GM18861 (cell line): ENCODE measurements at regions not wholly inside any gene's neighbourhood (a gene's known extent, or its start where the extent isn't known, plus 50 kb on each side); places are given as distances from the start of the nearest gene placed in this dataset.

Experiments
- ATAC-seq: cut with Tn5 transposase; IDR thresholded peaks from one replicate; pipeline ENCODE4 v1.9.1; 2021; ENCODE audit not compliant: unreplicated experiment

DNA sequence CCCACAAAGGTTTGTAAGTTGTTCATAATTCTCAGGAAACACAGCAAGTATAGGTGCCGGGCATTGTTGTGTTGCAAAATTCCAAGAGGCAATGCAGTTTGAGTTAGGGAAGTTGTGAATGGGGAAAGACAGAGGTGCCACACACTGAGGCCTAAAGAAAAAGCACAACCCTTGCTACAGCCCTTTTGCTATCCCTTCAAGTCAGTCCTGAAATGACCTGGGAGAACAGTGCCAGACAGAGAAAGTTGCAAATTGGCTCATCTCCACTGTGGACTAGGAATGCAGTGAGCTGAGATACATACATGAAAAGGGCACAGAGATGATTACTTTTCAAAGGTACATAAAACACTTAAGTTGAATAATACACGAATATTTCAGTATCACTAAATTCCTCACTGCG lies 213.3 kb upstream of the TMTC1 start:
- ATAC-seq, result no peak

DNA sequence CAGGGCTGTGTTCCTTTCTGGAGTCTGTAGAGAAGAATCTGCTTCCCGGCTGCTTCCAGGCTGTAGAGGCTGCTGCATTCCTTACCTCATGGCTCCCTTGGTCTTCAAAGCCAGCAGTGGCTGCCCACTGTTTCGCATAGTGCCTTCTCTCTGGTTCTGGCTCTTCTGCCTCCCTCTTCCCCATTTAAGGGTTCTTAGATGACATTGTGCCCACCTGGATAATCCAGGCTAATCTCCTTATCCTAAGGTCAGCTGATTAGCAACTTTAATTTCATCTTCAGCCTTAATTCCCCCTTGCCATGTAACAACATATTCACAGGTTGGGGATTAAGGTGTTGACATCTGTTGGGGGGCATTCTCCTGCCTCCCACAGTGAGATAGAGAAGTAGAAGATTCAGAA lies 208.6 kb upstream of the TMTC1 start:
- no peak for ATAC-seq

DNA sequence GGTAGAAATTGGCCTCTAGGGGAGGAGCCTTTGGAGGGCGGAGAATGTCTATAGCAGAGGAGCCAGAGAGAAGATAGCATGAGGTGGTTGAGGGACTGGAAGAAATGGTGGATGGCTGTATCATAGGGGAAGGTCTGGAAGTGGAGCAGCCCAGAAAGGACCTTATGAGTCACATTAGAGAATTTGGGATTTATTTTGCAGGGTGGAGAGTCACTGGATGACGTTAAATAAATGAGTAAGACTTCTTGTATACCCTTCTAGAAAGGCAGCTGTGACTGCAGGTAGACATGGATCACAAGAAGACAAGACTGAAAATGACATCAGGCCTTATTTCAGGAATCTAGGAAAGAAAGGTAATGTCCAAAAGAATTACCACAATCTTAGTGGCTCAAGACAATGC lies 208.2 kb upstream of the TMTC1 start:
- no peak for ATAC-seq

DNA sequence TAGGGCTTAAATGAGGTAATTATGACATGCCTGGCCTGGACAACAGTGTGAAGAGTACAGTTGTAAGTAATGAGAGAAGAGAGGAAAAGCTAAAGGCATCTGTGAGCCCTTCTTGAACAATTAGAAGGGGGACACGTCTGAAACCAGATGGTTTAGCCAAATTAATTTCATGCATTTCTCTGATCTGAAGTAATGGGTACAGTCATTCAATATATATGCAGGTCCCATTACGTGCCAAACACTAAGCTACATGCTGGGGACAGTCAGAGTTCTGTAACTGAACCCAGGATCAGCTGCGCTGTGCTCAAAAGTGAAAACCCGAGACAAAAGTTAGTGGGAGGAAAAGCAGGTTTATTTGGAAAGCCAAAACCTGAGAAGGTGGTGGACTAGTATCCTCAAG lies 207.2 kb upstream of the TMTC1 start:
- no peak for ATAC-seq

DNA sequence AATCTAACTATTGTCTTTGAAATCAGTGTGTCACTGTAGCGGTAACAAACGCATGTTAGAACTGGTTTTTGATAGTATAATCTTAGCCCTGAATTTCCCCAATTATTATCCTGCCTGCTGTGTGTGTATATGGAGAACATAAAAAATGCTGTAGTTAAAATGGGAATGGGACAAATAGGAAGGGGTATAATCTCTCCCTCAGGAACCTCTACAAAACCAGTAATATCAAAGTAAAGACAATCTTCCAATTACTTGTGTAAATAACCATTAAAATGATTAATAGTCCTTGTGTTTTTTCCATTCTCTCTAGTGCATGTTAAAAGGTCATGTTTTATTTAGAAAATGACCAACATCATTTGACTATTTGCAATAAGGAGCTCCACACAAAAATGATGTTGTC lies 200.1 kb upstream of the TMTC1 start:
- no peak for ATAC-seq

DNA sequence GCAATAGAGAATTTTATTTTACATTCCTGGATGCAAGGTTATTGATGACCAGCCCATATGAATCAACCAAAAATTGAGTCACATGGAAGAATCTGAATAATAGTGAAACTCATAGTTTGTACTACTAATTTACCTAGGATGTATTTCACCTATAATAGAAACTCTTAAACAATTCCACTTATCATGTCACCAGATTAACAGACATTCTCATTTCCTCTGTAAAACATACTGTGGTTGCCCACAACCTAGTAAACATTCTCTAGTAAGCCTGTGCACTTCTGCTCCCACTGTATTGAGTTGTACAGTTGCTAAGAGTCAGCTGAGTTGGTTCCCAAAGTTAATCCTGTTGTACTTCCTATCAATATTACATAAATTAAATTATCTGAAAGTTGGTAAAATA lies 196.6 kb upstream of the TMTC1 start:
- no peak for ATAC-seq

DNA sequence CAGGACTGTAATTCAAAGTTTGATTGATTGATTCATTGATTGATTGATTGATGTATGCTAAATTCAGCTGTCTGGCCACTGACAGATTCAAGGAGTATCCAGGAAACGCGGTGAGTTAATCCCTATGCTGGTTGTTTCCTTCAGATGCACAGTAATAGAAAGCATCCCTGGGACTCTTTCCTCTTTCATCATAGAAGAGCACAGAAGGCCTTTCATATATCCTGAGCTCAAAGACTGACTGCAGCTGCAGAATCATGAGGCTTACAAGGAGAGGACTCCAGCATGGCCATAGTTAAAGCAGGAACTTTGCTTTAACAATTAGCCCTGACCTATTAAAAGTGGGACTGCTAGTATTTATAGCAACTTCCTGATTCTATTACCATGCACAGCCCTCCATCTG lies 187.7 kb upstream of the TMTC1 start:
- no peak for ATAC-seq

DNA sequence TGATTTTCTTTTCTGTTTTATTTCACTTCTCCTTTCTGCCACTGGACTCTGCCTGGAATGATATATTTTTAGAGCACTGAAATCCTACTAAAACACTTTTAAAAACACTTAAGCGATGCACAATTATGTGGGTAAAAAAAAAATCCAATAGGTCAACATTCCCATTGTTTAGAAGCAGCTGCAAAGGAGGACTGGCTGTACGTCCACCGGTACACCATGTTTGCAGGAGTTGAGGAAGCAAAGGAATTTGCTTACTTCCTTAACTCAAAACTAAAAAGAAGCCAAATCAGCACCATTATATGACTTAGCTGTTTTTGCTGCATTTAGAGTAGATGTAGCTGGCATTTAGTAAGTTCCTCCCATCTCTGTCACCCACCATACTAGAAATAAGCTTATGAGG lies 186.8 kb upstream of the TMTC1 start:
- no peak for ATAC-seq

DNA sequence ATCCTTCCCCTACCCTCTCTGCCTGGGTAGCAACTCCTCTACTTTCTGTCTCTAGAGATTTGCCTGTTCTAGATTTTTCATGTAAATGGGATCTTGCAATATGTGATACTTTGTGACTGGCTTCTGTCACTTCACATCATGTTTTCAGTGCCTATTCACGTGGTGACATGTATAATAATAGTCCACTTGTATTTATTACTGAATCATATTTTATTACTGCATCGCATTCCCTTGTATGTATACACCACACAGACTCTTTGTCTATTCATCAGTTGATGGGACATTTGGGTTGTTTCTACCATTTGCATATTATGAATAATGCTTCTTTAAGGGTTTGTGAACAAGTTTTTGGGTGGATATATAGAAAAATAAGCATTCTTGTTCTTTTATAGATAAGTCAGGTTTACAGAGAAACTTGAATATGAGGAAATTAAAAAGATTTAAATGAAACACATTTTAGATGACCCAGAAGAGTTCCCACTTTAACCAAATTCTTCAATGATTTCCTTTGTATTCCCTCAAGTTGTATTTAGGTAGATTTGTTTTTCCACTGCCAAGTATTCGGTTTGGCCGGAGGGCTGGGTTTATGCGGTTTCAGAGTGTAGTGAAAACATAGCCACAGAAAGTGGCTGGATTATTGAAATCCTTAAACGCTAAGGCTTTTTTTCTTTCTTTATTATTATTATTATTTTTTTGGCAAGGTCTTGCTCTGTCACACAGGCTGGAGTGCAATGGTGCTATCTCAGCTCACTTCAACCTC lies 178.7 kb upstream of the TMTC1 start:
- ATAC-seq, result no peak

DNA sequence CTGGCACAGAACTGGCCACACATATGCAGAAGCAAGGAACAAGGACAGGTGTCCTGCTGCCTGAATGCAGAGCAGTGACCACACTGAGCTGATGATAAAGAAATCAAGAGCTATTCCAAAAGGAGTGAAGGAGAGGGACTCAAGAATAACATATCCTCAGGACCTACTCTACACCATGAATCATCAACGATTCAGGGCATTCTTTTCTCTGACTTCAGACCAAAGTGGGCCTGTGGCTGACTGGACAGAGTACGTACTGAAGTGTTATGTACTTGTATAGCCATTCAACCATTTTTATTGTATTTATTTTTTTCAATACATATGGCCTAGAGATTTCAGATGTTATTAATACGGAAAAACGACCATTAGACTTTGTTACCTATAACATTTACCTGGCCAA lies 177.5 kb upstream of the TMTC1 start:
- ATAC-seq, result no peak

DNA sequence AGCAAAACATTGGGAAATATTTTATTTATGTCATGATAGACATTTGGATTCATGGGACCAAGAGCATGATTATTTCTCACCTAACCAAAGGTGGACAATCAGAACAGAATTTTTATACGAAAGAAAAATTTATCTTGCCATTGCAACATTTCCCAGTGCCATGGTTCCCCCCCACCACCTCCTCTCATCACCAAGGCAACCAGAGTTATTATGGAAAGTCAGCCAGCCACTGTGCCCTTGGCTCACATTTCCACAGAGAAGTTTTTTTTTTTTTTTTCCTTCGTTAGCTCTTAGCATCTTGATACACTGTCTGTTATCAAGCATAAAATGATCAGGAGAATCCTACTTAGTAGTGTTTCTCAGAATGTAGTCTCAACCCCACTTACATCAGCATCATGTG lies 176.4 kb upstream of the TMTC1 start:
- ATAC-seq, result no peak

DNA sequence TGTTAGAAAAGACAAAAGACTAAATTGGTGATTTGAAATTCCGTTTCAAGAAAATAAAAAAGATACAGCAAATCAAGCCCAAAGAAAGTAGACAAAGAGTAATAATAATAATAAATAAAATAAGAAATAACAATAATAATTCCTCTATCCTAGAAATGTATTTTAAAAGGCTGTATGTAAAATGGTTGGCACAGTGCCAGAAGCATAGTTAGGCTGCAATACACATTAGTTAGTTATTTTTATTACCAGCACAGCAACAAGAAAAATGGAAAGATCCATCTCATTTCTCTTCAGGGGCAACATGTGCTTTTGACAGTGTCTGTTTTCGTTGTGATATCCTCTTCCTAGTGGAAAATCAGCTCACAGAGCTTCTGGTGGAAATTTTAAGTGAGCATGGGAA lies 174.1 kb upstream of the TMTC1 start:
- no peak for ATAC-seq

DNA sequence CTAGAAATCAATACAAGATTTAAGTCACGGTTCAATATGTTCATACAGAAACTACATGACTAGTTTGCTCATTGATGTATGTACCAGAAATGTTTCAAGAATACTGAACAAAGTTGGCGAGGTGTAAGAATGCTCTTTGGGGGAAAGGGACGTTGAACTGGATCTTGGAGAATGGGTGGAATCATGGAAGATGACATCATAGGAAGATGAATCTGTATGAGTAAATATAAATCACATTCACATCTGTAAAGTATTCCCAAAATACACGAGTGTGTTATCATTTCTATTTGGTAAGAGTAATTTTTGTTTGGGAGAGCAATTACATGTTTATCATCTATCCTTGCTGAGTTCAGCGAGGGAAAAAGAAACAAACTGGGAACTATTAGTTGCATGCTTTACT lies 162.2 kb upstream of the TMTC1 start:
- no peak for ATAC-seq

DNA sequence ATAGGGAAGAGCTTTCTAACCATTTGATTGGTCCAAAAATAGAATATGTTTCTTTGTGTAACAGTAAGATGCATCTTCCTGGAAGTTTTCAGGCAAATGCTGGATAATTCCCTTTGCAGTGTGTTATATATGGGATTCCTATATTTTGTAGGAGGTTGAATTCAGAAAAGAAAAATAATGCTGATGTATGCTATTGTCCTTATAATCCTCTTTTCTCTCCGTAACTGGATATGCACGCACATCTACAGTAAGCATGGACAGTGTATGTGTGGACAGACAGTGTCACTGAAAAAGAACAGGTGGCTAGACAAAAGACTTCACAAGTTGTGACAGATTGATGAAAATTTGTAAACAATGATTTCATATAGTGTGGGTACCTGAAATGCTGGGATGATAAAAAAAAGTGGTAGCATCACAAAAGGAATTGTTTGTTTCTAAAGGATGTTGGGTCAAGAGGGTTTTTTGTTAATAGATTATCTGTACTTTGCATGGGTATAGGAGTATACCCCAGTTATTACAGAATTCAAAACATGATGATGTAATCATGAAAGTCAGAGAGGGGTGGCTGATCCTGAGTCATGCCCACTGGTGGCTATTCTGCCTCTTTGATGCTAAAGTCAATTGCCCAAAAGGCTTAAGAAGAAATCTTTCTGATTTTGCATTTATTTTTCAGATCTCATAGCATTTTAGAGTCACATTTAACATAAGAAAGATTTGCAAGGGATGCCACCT lies 160.7 kb upstream of the TMTC1 start:
- ATAC-seq, result no peak

DNA sequence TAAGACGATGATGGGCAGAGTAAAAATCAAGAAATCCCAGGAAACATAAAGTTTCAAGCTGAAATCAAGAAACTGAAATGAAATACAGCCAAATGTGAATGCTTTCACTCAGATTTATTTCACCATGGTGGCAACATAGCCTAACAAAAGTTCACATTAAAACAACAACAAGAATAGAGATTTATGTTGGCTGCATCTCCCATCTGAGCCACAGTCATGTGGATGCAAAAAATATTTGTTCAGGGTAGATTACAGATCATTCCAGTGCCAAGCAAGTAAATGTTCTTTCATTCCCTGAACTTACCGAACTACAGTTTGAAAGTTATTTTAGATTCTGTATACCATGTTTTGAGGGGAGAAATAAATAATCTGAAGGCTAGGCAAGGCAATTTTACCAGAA lies 159.9 kb upstream of the TMTC1 start:
- no peak for ATAC-seq

DNA sequence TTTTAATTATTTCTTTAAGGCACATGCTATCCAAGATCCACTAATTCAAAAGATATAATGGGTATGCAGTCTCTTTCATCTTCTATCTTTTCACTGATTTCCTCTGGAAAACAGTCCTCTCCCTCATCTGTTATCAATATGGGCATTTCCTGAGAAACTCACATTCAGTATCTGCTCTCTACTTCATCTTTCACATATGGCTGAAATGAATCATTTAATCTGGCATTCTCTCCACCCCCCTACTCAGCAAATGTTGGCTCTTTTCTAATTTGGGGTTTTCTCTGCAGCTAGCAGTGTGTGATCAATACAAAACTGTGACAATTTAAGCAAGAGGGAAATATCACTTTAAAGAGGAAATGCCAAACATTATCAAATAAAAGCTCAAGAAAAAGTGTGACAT lies 157.1 kb upstream of the TMTC1 start:
- ATAC-seq, result no peak

DNA sequence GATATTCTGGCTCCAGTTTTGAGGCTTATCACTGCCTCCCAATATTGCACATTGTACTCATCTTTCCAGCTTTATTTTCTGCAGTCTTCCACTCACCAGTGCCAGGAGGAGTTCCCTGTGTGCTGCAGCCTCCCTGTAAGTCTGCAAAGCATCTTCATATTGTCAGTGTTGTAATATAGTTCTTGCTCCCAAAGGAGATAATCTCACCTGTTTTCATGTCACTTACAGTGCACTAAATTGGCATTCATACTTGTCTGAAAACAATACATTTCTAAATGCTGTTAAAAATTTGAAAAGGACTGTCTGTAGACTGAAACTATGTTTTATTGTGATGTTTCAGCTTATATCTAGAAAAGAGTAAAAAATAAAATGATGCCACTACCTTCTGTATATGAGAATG lies 146.8 kb upstream of the TMTC1 start:
- no peak for ATAC-seq

DNA sequence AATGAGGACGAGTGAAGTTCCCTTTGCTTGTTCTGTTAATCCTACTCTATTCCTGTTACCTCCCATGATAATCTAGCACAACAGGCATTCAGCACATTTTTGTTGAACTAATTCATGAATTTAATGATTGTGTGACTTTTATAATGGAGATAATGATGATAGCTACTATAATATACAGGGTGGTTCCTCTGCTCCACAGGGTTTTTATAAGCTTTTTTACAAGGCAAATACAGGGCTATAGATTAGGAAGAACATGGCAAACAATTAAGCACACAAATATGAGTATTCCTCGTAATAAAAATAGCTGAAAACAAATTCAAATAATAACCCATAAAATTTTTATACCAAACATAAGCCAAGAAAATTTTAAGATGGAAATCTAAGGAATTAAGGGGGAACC lies 145.6 kb upstream of the TMTC1 start:
- no peak for ATAC-seq

DNA sequence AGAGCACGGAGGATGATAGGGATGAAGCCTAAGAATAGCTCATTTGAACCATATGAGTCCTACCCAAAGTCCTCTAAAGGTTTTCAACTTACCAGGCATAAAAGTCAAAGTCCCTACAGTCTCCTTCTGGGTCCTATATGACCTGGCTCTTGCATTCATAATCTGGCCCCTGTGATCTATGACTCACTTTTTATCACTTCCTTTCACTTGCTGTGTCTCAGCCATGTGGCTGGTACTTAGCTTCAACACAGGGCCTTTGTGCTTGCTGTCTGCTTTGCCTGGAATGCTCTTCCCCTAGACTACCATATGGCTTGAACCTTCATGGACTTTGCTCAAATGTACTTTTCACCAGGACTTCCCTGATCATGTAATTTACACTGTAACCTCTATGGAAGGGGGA lies 137.6 kb upstream of the TMTC1 start:
- no peak for ATAC-seq

DNA sequence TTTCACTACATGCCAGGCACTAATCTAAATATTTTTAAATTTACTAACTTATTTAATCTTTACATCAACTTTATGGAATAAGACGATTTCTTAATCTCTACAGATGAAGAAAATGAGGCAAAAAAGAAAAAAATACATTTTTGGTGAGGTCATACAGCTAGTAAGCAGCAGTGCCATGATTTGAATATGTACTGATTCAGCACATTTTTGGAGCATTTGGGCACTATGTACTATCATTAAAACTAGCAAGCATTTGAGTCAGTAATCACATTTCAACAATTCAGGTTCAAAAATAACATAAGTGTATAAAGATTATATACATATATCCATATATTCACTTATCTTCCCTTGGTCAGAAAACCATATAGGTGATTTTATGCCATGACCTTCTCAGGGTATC lies 124.4 kb upstream of the TMTC1 start:
- no peak for ATAC-seq

DNA sequence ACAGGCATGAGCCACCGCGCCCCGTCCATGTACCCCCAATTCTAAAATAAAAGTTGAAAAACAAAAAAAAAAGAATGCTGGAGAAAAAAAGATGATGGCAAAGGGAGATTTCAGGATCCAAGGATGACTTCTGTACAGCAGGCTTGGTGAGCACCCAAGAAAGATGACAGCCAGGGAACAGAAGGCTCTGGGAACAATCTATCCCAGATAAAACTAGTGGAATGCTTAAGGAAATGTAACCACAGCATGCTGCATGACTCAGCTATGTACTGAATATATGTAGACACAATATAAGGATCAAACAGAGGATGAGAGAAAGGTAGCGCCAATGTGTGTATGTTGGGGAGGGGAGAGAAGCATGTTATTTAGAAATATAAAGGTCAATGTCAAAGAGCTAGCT lies 123.7 kb upstream of the TMTC1 start:
- no peak for ATAC-seq

DNA sequence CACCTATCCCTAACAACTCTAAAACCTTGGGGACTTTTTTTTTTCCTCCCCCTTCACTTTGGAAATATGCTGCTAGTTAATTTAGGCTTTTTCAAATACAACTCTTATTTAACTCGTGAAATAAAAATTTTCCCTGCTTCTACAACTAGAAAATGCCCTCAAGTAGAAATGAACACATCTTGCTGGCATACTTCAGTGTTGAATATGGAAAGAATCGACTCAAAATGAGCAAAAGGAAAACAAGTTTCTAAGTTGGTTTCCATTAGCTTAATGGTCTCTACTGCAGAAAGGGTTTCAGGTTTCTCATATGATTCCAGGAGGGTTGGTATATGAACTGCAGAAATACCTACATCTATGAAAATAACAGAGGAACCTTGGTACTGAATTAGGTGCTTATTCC lies 118.3 kb upstream of the TMTC1 start:
- no peak for ATAC-seq

DNA sequence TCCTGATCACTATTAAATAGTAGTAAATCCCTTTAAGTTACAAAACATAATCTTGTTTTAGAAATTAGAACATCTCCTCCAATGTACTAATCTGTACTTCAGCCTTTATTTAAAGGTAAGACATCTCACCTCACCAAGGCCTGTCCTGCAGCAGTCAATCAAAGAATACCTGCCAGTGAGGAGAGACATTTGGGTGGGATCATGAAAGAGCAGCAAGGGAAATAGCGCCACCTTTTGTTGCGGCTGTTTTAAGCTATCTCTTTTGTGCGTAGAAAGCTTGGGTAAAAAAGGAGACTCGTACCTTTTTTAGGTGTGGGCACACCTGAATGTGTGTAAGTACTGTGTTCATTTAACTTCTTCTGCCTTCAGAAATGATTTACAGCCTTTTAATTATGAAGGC lies 117.8 kb upstream of the TMTC1 start:
- no peak for ATAC-seq
